ENCODE measurements at regions not wholly inside any gene's neighbourhood (a gene's known extent, or its start where the extent isn't known, plus 50 kb on each side); places are given as distances from the start of the nearest gene placed in this dataset.
"Not testable (repeated sequence)": the region's sequence is repeated elsewhere in the genome, so short reads cannot be mapped to it uniquely, and the experiment has no call there.

- no peak for DNase-seq (ENCODE audit: low read depth, low spot score)
- ChIA-PET CTCF (no interaction called here), POLR2A (no interaction called here)
- H3K4me3 ChIP-seq (ENCODE audit: low read depth, low read length), result no peak overlapping the region
- TF ChIP-seq CTCF (IDR thresholded peaks at IDR 0.05; ENCODE audit: insufficient read depth, low read length, missing control alignments), result no peak
Observed at GRCh38 chr3:144968750-144969350, 997.2 kb downstream of the DIPK2A start.

- H3K4me3 ChIP-seq (ENCODE audit: low read depth, low read length); POLR2A ChIA-PET; CTCF ChIA-PET; DNase-seq (ENCODE audit: low read depth, low spot score): not testable (repeated sequence)
Observed at GRCh38 chr3:144984481-144984880, 1012.9 kb downstream of the DIPK2A start.

- POLR2A ChIA-PET, result no interaction called here
- TF ChIP-seq CTCF (IDR thresholded peaks at IDR 0.05; ENCODE audit: insufficient read depth, low read length, missing control alignments), result no peak
- no peak for DNase-seq (ENCODE audit: low read depth, low spot score)
- H3K4me3 ChIP-seq (ENCODE audit: low read depth, low read length), result no peak overlapping the region
- CTCF ChIA-PET, result no interaction called here
Observed at GRCh38 chr3:144989807-144990206, 1018.2 kb downstream of the DIPK2A start.

- H3K4me3 ChIP-seq (ENCODE audit: low read depth, low read length), result no peak overlapping the region
- POLR2A ChIA-PET, result no interaction called here
- CTCF ChIA-PET, result interaction anchor here (0.6 kb wide), 1 partner anchor 676 kb away, joined by 3 read pairs; no protein-coding TSS in a partner anchor
- DNase-seq (ENCODE audit: low read depth, low spot score), result no peak
- TF ChIP-seq CTCF (IDR thresholded peaks at IDR 0.05; ENCODE audit: insufficient read depth, low read length, missing control alignments), result no peak
Observed at GRCh38 chr3:144995856-144996255, 1024.2 kb downstream of the DIPK2A start.

GRCh38 chr3:145005427-145005826, 1033.8 kb downstream of the DIPK2A start:
- DNase-seq (ENCODE audit: low read depth, low spot score), result no peak
- TF ChIP-seq CTCF (IDR thresholded peaks at IDR 0.05; ENCODE audit: insufficient read depth, low read length, missing control alignments), result no peak
- POLR2A ChIA-PET, result no interaction called here
- no peak overlapping the region for H3K4me3 ChIP-seq (ENCODE audit: low read depth, low read length)
- CTCF ChIA-PET, result no interaction called here

GRCh38 chr3:145006271-145006670, 1034.6 kb downstream of the DIPK2A start:
- no peak for DNase-seq (ENCODE audit: low read depth, low spot score)
- TF ChIP-seq CTCF (IDR thresholded peaks at IDR 0.05; ENCODE audit: insufficient read depth, low read length, missing control alignments), result no peak
- no peak overlapping the region for H3K4me3 ChIP-seq (ENCODE audit: low read depth, low read length)
- ChIA-PET POLR2A (no interaction called here), CTCF (no interaction called here)

GRCh38 chr3:145013931-145014330, 1042.3 kb downstream of the DIPK2A start:
- ChIA-PET POLR2A (no interaction called here), CTCF (no interaction called here)
- H3K4me3 ChIP-seq (ENCODE audit: low read depth, low read length), result no peak overlapping the region
- DNase-seq (ENCODE audit: low read depth, low spot score), result no peak
- no peak for TF ChIP-seq CTCF (IDR thresholded peaks at IDR 0.05; ENCODE audit: insufficient read depth, low read length, missing control alignments)

Data from AG04449 (cell line).